ENCODE measurements at regions not wholly inside any gene's neighbourhood (a gene's known extent, or its start where the extent isn't known, plus 50 kb on each side); places are given as distances from the start of the nearest gene placed in this dataset.
"Not testable (repeated sequence)": the region's sequence is repeated elsewhere in the genome, so short reads cannot be mapped to it uniquely, and the experiment has no call there.

DNA sequence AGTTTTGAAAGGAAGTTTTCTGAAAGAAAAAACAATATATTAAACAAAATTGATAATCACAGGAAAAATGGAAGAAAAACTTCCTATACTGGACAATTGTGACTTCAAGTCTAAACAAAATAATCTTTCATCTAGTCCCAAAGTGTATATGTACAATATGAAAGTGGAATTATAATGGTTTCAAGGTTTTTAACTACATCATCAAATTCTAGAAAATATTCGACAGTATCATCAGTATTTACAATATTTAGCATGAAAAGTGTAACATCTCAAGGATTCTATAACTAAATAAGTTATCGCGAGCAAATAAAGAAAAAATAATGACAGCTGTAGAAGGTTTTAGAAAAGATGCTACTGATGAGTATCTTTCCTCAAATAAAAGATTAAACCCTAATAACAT, 310.9 kb upstream of the LRFN5 start:
- no peak for DNase-seq (ENCODE audit: low read depth in 2 of 2)

- no peak for DNase-seq (ENCODE audit: low read depth in 2 of 2)
Measured at GRCh38 chr14:41289025-41289424, 317.7 kb upstream of the LRFN5 start.

DNA sequence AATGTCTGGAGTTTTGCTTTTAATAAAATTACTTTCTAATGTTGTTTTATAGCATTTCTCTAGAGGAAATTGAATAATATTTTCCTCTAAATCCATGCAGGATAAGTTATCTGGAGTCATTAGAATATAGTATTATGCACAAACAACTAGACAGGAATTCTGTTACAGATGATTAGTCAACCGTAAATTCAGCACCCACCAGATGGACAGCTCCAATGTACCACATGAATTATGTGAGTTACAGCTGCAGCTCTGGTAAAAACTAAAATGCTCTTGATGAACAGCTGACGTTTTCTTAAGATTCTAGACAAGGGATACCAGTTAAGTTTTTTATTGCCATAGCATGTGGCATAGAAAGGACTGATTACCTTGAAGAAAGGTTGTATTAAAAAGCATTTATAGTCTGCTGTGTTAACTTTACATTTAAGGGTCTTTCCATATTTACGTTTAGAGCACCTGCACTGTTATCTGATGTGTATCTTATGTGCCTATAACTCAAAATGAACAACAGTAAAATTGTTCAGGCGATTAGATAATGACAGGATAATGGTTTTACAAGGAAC, 321.4 kb upstream of the LRFN5 start:
- DNase-seq (ENCODE audit: low read depth in 2 of 2): no peak

- no peak for DNase-seq (ENCODE audit: low read depth in 2 of 2)
Measured at GRCh38 chr14:41280745-41281144, 325.9 kb upstream of the LRFN5 start.

DNA sequence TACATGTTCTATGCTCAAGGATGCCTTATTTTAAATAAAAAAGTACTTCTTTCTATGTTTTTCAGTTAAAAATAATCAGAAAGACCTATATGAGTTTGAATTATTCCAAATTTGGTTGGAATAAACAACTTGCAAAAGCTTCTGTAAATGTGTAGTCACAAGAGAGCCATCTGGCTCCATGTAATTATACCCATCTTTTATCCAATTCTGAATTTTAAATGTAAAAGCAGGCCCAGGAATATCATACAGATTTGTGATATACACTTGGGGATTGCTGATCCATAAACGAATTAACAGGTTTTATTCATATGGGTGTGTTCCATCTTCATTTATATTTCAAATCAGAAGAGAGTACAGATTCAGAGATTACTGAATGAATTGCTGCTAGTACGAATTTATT, 329.2 kb upstream of the LRFN5 start:
- DNase-seq (ENCODE audit: low read depth in 2 of 2): no peak

- no peak for DNase-seq (ENCODE audit: low read depth in 2 of 2)
Measured at GRCh38 chr14:41257476-41257875, 349.2 kb upstream of the LRFN5 start.

DNA sequence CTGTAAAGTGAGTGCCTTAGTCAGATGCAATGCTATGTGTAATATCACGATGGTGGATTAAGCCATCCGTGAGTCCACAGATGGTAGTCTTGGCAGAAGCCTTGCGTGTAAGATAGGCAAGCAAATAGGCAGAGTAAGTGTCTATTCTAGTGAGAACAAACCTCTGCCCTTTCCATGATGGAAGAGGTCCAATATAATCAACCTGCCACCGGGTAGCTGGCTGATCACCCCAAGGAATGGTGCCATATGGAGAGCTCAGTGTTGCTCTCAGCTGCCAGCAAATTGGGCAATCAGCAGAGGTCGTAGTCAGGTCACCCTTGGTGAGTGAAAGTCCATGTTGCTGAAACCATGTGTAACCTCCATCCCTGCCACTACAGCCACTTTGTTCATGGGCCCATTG, 371.2 kb upstream of the LRFN5 start:
- DNase-seq (ENCODE audit: low read depth in 2 of 2): no peak

GRCh38 chr14:41230683-41231082, 376.0 kb upstream of the LRFN5 start:
- DNase-seq (ENCODE audit: low read depth in 2 of 2): no peak

GRCh38 chr14:41229824-41230223, 376.9 kb upstream of the LRFN5 start:
- DNase-seq (ENCODE audit: low read depth in 2 of 2): no peak

DNA sequence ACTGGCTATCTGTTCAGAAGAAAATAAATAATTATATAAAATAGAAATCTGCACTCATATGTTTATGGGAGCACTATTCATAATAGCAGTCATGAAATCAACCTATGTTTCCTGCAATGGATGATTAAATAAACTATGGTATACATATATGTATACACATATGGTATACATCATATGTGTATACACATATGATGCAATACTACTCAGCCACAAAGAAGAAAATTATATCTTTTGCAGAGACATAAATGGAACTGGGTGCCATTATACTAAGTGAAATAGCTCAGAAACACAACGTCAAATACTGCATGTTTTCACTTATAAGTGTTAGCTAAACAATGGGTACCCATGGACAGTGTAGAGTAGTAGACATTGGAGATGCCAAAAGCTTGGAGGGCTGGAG, 381.2 kb upstream of the LRFN5 start:
- DNase-seq (ENCODE audit: low read depth in 2 of 2): no peak

- no peak for DNase-seq (ENCODE audit: low read depth in 2 of 2)
Measured at GRCh38 chr14:41222581-41222980, 384.1 kb upstream of the LRFN5 start.

- not testable (repeated sequence) for DNase-seq (ENCODE audit: low read depth in 2 of 2)
Measured at GRCh38 chr14:41214978-41215377, 391.7 kb upstream of the LRFN5 start.

DNA sequence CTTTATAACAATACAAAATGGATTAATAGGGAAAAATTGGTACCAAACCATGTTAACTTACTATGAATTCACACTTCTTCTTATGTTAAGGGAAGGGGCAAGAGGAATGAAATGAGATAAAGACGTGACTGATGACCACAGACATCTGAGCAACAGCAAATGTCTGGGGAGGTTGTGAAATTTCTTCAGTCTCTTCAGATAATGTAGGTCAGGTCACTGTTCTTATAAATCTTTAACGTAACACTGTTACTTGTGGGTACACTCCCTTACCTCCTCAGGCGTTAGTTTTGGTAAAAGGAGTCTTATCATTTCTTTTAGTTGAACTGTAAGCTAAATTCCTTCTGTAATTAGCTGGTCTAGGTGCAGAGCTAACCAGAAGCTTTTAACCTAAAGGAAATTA, 405.0 kb upstream of the LRFN5 start:
- no peak for DNase-seq (ENCODE audit: low read depth in 2 of 2)

- no peak for DNase-seq (ENCODE audit: low read depth in 2 of 2)
Measured at GRCh38 chr14:41187868-41188267, 418.8 kb upstream of the LRFN5 start.

DNA sequence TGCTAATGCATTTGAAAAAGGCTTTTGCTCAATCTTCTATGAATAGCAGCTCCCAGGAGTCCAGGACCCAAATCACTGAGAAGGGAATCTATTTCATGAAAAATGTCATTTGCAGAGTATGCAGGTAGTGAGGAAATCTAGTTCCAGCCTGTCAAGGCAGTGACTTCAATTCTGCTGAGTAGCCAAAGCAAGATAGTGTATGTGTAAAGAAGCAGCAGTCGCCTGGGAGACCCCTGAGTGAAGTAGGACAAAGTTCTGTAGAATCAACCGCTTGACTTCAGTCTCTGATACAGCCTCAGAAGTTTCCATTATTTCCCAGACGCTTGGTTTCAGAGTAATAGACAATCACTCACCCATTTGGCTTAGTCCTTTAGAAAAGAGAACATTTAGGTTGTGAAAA, 435.6 kb upstream of the LRFN5 start:
- no peak for DNase-seq (ENCODE audit: low read depth in 2 of 2)

- DNase-seq (ENCODE audit: low read depth in 2 of 2): no peak
Measured at GRCh38 chr14:41167040-41167439, 439.6 kb upstream of the LRFN5 start.

GRCh38 chr14:41154143-41154807, 452.4 kb upstream of the LRFN5 start:
- no peak for DNase-seq (ENCODE audit: low read depth in 2 of 2)

DNA sequence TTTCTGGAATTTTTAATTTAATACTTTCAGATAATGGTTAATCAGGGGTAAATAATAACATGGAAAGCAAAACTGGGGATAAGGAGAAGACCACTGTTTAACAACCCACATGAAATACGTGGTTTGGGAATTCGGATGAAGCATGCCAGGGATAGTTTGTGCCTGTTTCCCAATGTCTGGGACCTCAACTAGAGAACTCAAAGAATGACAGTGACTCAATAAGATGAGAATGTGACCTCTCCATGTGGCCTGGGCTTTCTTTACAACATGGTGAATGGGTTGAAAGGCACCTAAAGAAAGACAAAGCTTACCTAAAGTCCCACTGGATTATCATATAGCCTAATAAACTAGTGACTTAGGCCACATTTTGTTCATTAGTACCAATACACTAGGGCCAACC, 460.3 kb upstream of the LRFN5 start:
- no peak for DNase-seq (ENCODE audit: low read depth in 2 of 2)

GRCh38 chr14:41144370-41144769, 462.3 kb upstream of the LRFN5 start:
- no peak for DNase-seq (ENCODE audit: low read depth in 2 of 2)

DNA sequence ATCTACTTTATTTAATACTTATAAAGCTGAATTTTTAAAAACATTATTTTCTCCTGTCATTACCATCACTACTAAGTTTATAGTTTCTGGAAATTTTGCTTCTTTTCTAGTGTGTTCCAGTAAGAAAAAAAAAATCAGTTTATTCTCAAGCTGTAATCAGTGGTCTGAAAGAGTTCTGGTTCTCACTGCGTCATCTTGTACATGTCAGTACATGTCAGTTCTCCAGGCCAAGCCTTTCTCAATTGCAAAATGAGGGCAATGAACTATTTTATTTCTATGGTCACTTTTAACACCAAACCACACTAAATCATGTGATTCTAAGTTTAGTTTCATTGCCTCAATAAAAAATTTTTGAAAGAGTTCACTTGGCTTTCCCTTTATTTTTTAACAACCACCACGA, 468.9 kb upstream of the LRFN5 start:
- DNase-seq (ENCODE audit: low read depth in 2 of 2): no peak

GRCh38 chr14:41130274-41130673, 476.4 kb upstream of the LRFN5 start:
- no peak for DNase-seq (ENCODE audit: low read depth in 2 of 2)

DNA sequence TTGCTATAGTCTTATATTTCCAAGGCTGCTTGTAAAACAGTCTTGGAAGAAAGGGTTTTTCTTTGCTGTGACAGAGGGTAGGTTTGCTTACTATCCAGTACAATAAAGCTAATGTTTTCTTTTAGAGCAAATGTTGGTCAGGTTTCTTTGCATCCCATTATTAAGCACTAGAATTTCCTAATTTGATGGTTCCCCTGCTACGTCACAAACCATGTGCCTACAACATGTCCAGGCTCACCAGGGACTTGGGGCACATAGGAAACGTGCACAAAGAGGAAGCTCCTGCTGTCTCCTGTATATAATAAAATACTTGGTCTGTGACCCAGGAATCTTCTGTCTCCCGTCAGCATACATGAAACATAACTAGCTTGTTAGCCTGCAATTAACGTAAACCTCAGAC, 486.3 kb upstream of the LRFN5 start:
- no peak for DNase-seq (ENCODE audit: low read depth in 2 of 2)

GRCh38 chr14:41096131-41096530, 510.5 kb upstream of the LRFN5 start:
- no peak for DNase-seq (ENCODE audit: low read depth in 2 of 2)

DNA sequence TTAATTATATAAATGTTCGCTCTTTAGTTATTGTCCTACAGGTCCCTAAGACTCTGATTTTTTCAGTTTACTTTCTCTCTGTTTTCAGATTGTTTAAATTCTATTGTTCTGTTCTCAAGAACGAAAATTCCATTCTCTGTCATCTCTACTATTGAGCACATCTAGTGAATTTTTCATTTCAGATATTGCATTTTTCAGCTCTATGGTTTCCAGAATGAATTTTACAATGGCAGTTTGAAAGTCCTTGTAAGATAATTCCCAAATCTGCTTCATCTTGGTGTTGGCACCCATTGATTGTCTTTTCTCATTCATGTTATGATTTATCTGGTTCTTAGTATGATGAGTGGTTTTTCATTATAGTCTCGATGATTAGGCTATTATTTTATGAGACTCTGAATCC, 519.6 kb upstream of the LRFN5 start:
- no peak for DNase-seq (ENCODE audit: low read depth in 2 of 2)
